ENCODE measurements at regions not wholly inside any gene's neighbourhood (a gene's known extent, or its start where the extent isn't known, plus 50 kb on each side); places are given as distances from the start of the nearest gene placed in this dataset.

GRCh38 chr12:88931598-88931997, 351.3 kb upstream of the KITLG start:
- no peak overlapping the region for H3K27ac ChIP-seq (ENCODE audit: low read depth, low read length)
- no peaks in the 10 kb centered on the region for H4K20me1 ChIP-seq (ENCODE audit: control insufficient read depth, insufficient read depth, low read depth, low read length)
- no peaks in the 10 kb centered on the region for H3K9me3 ChIP-seq (ENCODE audit: control insufficient read depth, insufficient read depth, low read length)
- no peaks in the 10 kb centered on the region for H3K4me1 ChIP-seq (ENCODE audit: control insufficient read depth, low read length)
- no peaks in the 10 kb centered on the region for H3K36me3 ChIP-seq (ENCODE audit: control insufficient read depth, low read length)
- no peaks in the 10 kb centered on the region for H3K27me3 ChIP-seq (ENCODE audit: control insufficient read depth, low read length)
- H3K4me3 ChIP-seq (ENCODE audit: low read length): no peak overlapping the region
- no peaks in the 10 kb centered on the region for H3F3A ChIP-seq (ENCODE audit: control insufficient read depth, insufficient read depth)
- no peaks in the 10 kb centered on the region for H3K79me2 ChIP-seq (ENCODE audit: control insufficient read depth, low read length)
- TF ChIP-seq CTCF (IDR thresholded peaks at IDR 0.05; ENCODE audit: low read depth, low read length, poor library complexity, severe bottlenecking): no peak
- no peak overlapping the region for H3K4me2 ChIP-seq (ENCODE audit: low read length)
- no peaks in the 10 kb centered on the region for H3K9me2 ChIP-seq (replicated peaks; ENCODE audit: control insufficient read depth, low read length)

- Histone ChIP-seq H3K9me2 (replicated peaks; ENCODE audit: control insufficient read depth, low read length) (no peaks in the 10 kb centered on the region), H3K36me3 (ENCODE audit: control insufficient read depth, low read length) (no peaks in the 10 kb centered on the region), H3K9me3 (ENCODE audit: control insufficient read depth, insufficient read depth, low read length) (no peaks in the 10 kb centered on the region), H4K20me1 (ENCODE audit: control insufficient read depth, insufficient read depth, low read depth, low read length) (no peaks in the 10 kb centered on the region), H3K4me1 (ENCODE audit: control insufficient read depth, low read length) (no peaks in the 10 kb centered on the region), H3K4me2 (ENCODE audit: low read length) (no peak overlapping the region), H3K79me2 (ENCODE audit: control insufficient read depth, low read length) (no peaks in the 10 kb centered on the region), H3K27me3 (ENCODE audit: control insufficient read depth, low read length) (no peaks in the 10 kb centered on the region), H3K27ac (ENCODE audit: low read depth, low read length) (no peak overlapping the region), H3K4me3 (ENCODE audit: low read length) (no peak overlapping the region), H3F3A (ENCODE audit: control insufficient read depth, insufficient read depth) (no peaks in the 10 kb centered on the region)
- TF ChIP-seq EZH2phosphoT487 (IDR thresholded peaks at IDR 0.05; ENCODE audit: borderline replicate concordance, low read length): no peak
- TF ChIP-seq CTCF (IDR thresholded peaks at IDR 0.05; ENCODE audit: low read depth, low read length, poor library complexity, severe bottlenecking): no peak
Measured at GRCh38 chr12:88925454-88925853, 345.2 kb upstream of the KITLG start.

GRCh38 chr12:88924162-88924561, 343.9 kb upstream of the KITLG start:
- H3K9me3 ChIP-seq (ENCODE audit: control insufficient read depth, insufficient read depth, low read length): no peaks in the 10 kb centered on the region
- H3K79me2 ChIP-seq (ENCODE audit: control insufficient read depth, low read length): no peaks in the 10 kb centered on the region
- H3K4me3 ChIP-seq (ENCODE audit: low read length): no peak overlapping the region
- H3K27ac ChIP-seq (ENCODE audit: low read depth, low read length): no peak overlapping the region
- no peak overlapping the region for H3K4me2 ChIP-seq (ENCODE audit: low read length)
- H3K9me2 ChIP-seq (replicated peaks; ENCODE audit: control insufficient read depth, low read length): no peaks in the 10 kb centered on the region
- TF ChIP-seq CTCF (IDR thresholded peaks at IDR 0.05; ENCODE audit: low read depth, low read length, poor library complexity, severe bottlenecking) (no peak), EZH2phosphoT487 (IDR thresholded peaks at IDR 0.05; ENCODE audit: borderline replicate concordance, low read length) (no peak)
- H3K4me1 ChIP-seq (ENCODE audit: control insufficient read depth, low read length): no peaks in the 10 kb centered on the region
- H4K20me1 ChIP-seq (ENCODE audit: control insufficient read depth, insufficient read depth, low read depth, low read length): no peaks in the 10 kb centered on the region
- H3F3A ChIP-seq (ENCODE audit: control insufficient read depth, insufficient read depth): no peaks in the 10 kb centered on the region
- H3K36me3 ChIP-seq (ENCODE audit: control insufficient read depth, low read length): no peaks in the 10 kb centered on the region
- no peaks in the 10 kb centered on the region for H3K27me3 ChIP-seq (ENCODE audit: control insufficient read depth, low read length)

GRCh38 chr12:88923631-88924030, 343.4 kb upstream of the KITLG start:
- Histone ChIP-seq H3K27ac (ENCODE audit: low read depth, low read length) (no peak overlapping the region), H3K4me1 (ENCODE audit: control insufficient read depth, low read length) (no peaks in the 10 kb centered on the region), H3K4me3 (ENCODE audit: low read length) (no peak overlapping the region), H3K27me3 (ENCODE audit: control insufficient read depth, low read length) (no peaks in the 10 kb centered on the region), H3K4me2 (ENCODE audit: low read length) (no peak overlapping the region), H3K79me2 (ENCODE audit: control insufficient read depth, low read length) (no peaks in the 10 kb centered on the region), H3K9me3 (ENCODE audit: control insufficient read depth, insufficient read depth, low read length) (no peaks in the 10 kb centered on the region), H3F3A (ENCODE audit: control insufficient read depth, insufficient read depth) (no peaks in the 10 kb centered on the region), H3K9me2 (replicated peaks; ENCODE audit: control insufficient read depth, low read length) (no peaks in the 10 kb centered on the region), H3K36me3 (ENCODE audit: control insufficient read depth, low read length) (no peaks in the 10 kb centered on the region), H4K20me1 (ENCODE audit: control insufficient read depth, insufficient read depth, low read depth, low read length) (no peaks in the 10 kb centered on the region)
- TF ChIP-seq EZH2phosphoT487 (IDR thresholded peaks at IDR 0.05; ENCODE audit: borderline replicate concordance, low read length): no peak
- TF ChIP-seq CTCF (IDR thresholded peaks at IDR 0.05; ENCODE audit: low read depth, low read length, poor library complexity, severe bottlenecking): no peak

All from DOHH2 (cell line).